RWPE2 (cell line): ENCODE measurements at regions not wholly inside any gene's neighbourhood (a gene's known extent, or its start where the extent isn't known, plus 50 kb on each side); places are given as distances from the start of the nearest gene placed in this dataset.
"Not testable (repeated sequence)": the region's sequence is repeated elsewhere in the genome, so short reads cannot be mapped to it uniquely, and the experiment has no call there.

Experiments
- ATAC-seq: fragments of 200-7000 bp; cut with Tn5 transposase; 3 replicates; pipeline ENCODE4 v1.9.1; 2021; ENCODE audit warnings: low read depth
- DNase-seq: peaks from one replicate; pipeline ENCODE4 v3.0.0-alpha.2; 2020; ENCODE audit warnings: low spot score
- H3K27ac ChIP-seq: fragments of 450-650 bp; 2 replicates; pipeline ENCODE4 v1.5.1; 2017; ENCODE audit warnings: mild to moderate bottlenecking; ENCODE audit not compliant: poor library complexity, severe bottlenecking
- H3K27me3 ChIP-seq: fragments of 250-450 bp; sonication (Bioruptor Pico); 2 replicates; pipeline ENCODE4 v1.5.1; 2021; ENCODE audit warnings: mild to moderate bottlenecking, moderate library complexity; ENCODE audit not compliant: insufficient read depth, poor library complexity, severe bottlenecking
- H3K36me3 ChIP-seq: fragments of 250-450 bp; sonication (Bioruptor Pico); 2 replicates; pipeline ENCODE4 v1.5.1; 2020; ENCODE audit warnings: low read depth, mild to moderate bottlenecking, moderate library complexity
- H3K4me1 ChIP-seq: fragments of 250-450 bp; sonication (Bioruptor Pico); 2 replicates; pipeline ENCODE4 v1.5.1; 2021; ENCODE audit warnings: mild to moderate bottlenecking, moderate library complexity; ENCODE audit not compliant: insufficient read depth, poor library complexity, severe bottlenecking
- H3K4me3 ChIP-seq: fragments of 250-450 bp; sonication (Bioruptor Pico); 2 replicates; pipeline ENCODE4 v1.5.1; 2021; ENCODE audit warnings: mild to moderate bottlenecking, moderate library complexity; ENCODE audit not compliant: severe bottlenecking
- H3K9me3 ChIP-seq: fragments of 250-450 bp; sonication (Bioruptor Pico); 2 replicates; pipeline ENCODE4 v1.5.1; 2021; ENCODE audit warnings: mild to moderate bottlenecking, moderate library complexity; ENCODE audit not compliant: severe bottlenecking
- CTCF ChIP-seq: fragments of 450-650 bp; IDR thresholded peaks from one replicate; pipeline ENCODE4 v1.5.1; 2017; ENCODE audit warnings: mild to moderate bottlenecking, moderate library complexity; ENCODE audit not compliant: poor library complexity, severe bottlenecking

- not testable (repeated sequence) for H3K4me1 ChIP-seq, H3K9me3 ChIP-seq, DNase-seq, H3K36me3 ChIP-seq, H3K27ac ChIP-seq, H3K4me3 ChIP-seq, H3K27me3 ChIP-seq
- peak; percentile 62; the same call in 2 of the 3 replicates for ATAC-seq
- TF ChIP-seq CTCF, result peak; percentile 39
These were observed 122.7 kb downstream of the ZNF267 start for GRCh38 chr16:31996325-31996724.

GRCh38 chr16:32002496-32002895, 128.9 kb downstream of the ZNF267 start:
- not testable (repeated sequence) for H3K9me3 ChIP-seq, H3K27me3 ChIP-seq, ATAC-seq, H3K4me1 ChIP-seq, DNase-seq, H3K36me3 ChIP-seq, H3K27ac ChIP-seq, H3K4me3 ChIP-seq

GRCh38 chr16:32003819-32004218, 130.2 kb downstream of the ZNF267 start:
- H3K4me1 ChIP-seq, H3K27me3 ChIP-seq, H3K4me3 ChIP-seq, H3K36me3 ChIP-seq, H3K9me3 ChIP-seq, ATAC-seq, DNase-seq, H3K27ac ChIP-seq: not testable (repeated sequence)

- H3K27ac ChIP-seq, H3K9me3 ChIP-seq, H3K4me1 ChIP-seq, ATAC-seq, H3K4me3 ChIP-seq, DNase-seq, H3K36me3 ChIP-seq, H3K27me3 ChIP-seq: not testable (repeated sequence)
These were observed 165.3 kb downstream of the ZNF267 start for GRCh38 chr16:32038783-32039496.

- H3K4me3 ChIP-seq, DNase-seq, H3K9me3 ChIP-seq, ATAC-seq, H3K27ac ChIP-seq, H3K27me3 ChIP-seq, H3K4me1 ChIP-seq, H3K36me3 ChIP-seq: not testable (repeated sequence)
These were observed 166.3 kb downstream of the ZNF267 start for GRCh38 chr16:32039919-32040318.

- not testable (repeated sequence) for H3K27me3 ChIP-seq, ATAC-seq, H3K4me3 ChIP-seq, H3K36me3 ChIP-seq, H3K27ac ChIP-seq, DNase-seq, H3K9me3 ChIP-seq, H3K4me1 ChIP-seq
These were observed 187.0 kb upstream of the TP53TG3D start for GRCh38 chr16:32066016-32066651.

- not testable (repeated sequence) for H3K4me1 ChIP-seq, H3K27ac ChIP-seq, H3K36me3 ChIP-seq, ATAC-seq, H3K9me3 ChIP-seq, DNase-seq, H3K27me3 ChIP-seq, H3K4me3 ChIP-seq
These were observed 181.5 kb upstream of the TP53TG3D start for GRCh38 chr16:32071586-32071985.

GRCh38 chr16:32083891-32084290, 169.2 kb upstream of the TP53TG3D start:
- not testable (repeated sequence) for H3K9me3 ChIP-seq, H3K27ac ChIP-seq, ATAC-seq, DNase-seq, H3K4me1 ChIP-seq, H3K36me3 ChIP-seq, H3K4me3 ChIP-seq
- H3K27me3 ChIP-seq, result peaks cover 10% of the 10 kb centered on the region

GRCh38 chr16:32084656-32085401, 168.3 kb upstream of the TP53TG3D start:
- not testable (repeated sequence) for H3K9me3 ChIP-seq, H3K4me1 ChIP-seq, H3K36me3 ChIP-seq, ATAC-seq, H3K4me3 ChIP-seq, H3K27ac ChIP-seq
- H3K27me3 ChIP-seq, result peaks cover 10% of the 10 kb centered on the region
- peak; percentile 18 for DNase-seq

- H3K27me3 ChIP-seq, result peaks cover 10% of the 10 kb centered on the region
- H3K4me3 ChIP-seq, H3K9me3 ChIP-seq, H3K4me1 ChIP-seq, H3K36me3 ChIP-seq, ATAC-seq, H3K27ac ChIP-seq: not testable (repeated sequence)
- peak; percentile 9 for DNase-seq
These were observed 167.5 kb upstream of the TP53TG3D start for GRCh38 chr16:32085438-32086141.
